Panc1 (cell line): ENCODE measurements at regions not wholly inside any gene's neighbourhood (a gene's known extent, or its start where the extent isn't known, plus 50 kb on each side); places are given as distances from the start of the nearest gene placed in this dataset.

ENCODE experiments used
- ATAC-seq: fragments of 200-7000 bp; cut with Tn5 transposase; 2 replicates; pipeline ENCODE4 v1.9.1; 2020; ENCODE audit warnings: mild to moderate bottlenecking, moderate library complexity
- BruUV-seq: library from RNA; stranded (reverse); fragments of 400-500 nt; replicated peaks from 2 replicates; lab custom pipeline; 2021; lab: Mats Ljungman, UMichigan
- CTCF ChIA-PET: fragments of 300-600 bp; sonication (Branson Sonifier 250); formaldehyde crosslinking; loops from one replicate; lab custom pipeline; 2022; ENCODE audit warnings: antibody characterized with exemption; lab: Charles Lee
- POLR2A ChIA-PET: fragments of 300-600 bp; sonication (Branson Sonifier 250); formaldehyde crosslinking; loops from one replicate; lab custom pipeline; 2022; ENCODE audit warnings: antibody characterized with exemption; lab: Charles Lee
- DNase-seq: peaks from one replicate; pipeline ENCODE4 v3.0.0-alpha.2; 2010; ENCODE audit warnings: low read depth, low spot score
- H3K27ac ChIP-seq: 2 replicates; pipeline ENCODE4 v1.5.1; 2011; ENCODE audit warnings: mild to moderate bottlenecking, low read length, inconsistent platforms
- H3K27me3 ChIP-seq: fragments of 200-500 bp; sonication (Bioruptor generic); 2 replicates; pipeline ENCODE4 v1.6.0; 2014; ENCODE audit warnings: low read length, inconsistent platforms; ENCODE audit not compliant: control insufficient read depth, insufficient read depth
- H3K36me3 ChIP-seq: fragments of 200-500 bp; sonication (Bioruptor generic); 2 replicates; pipeline ENCODE4 v1.5.1; 2014; ENCODE audit warnings: inconsistent platforms, mild to moderate bottlenecking, low read length, moderate library complexity; ENCODE audit not compliant: control insufficient read depth, insufficient read depth
- H3K4me1 ChIP-seq: 2 replicates; pipeline ENCODE4 v1.5.1; 2011; ENCODE audit warnings: inconsistent platforms, mild to moderate bottlenecking, low read length, moderate library complexity; ENCODE audit not compliant: control insufficient read depth, insufficient read depth
- H3K4me3 ChIP-seq, 2 experiments: 2 replicates each; pipeline ENCODE4 v1.5.1; 2011 to 2012; ENCODE audit warnings: low read depth in 2 of 2, low read length in 2 of 2, mild to moderate bottlenecking in 2 of 2, inconsistent platforms in 1 of 2, moderate library complexity in 1 of 2
- H3K9me3 ChIP-seq: fragments of 200-500 bp; sonication (Bioruptor generic); 2 replicates; pipeline ENCODE4 v1.5.1; 2014; ENCODE audit warnings: low read depth, mild to moderate bottlenecking, inconsistent platforms, low read length, moderate library complexity; ENCODE audit not compliant: control insufficient read depth, insufficient read depth
- CTCF ChIP-seq: fragments of 450-650 bp; IDR thresholded peaks from 2 replicates; pipeline ENCODE4 v1.5.1; 2017; ENCODE audit warnings: mild to moderate bottlenecking
- POLR2AphosphoS5 ChIP-seq: IDR thresholded peaks from 2 replicates; pipeline ENCODE4 v1.6.1; 2012; ENCODE audit warnings: mild to moderate bottlenecking, low read depth, low read length, moderate library complexity
- REST ChIP-seq, 2 experiments: IDR thresholded peaks; 2 replicates each; pipeline ENCODE4 v1.6.1; 2011 to 2012; ENCODE audit warnings: low read depth in 2 of 2, control low read depth in 1 of 2, low read length in 1 of 2, mild to moderate bottlenecking in 1 of 2, moderate library complexity in 1 of 2; ENCODE audit not compliant: insufficient read depth in 1 of 2
- SIN3A ChIP-seq: IDR thresholded peaks from 2 replicates; pipeline ENCODE4 v1.6.1; 2012; ENCODE audit warnings: low read depth, mild to moderate bottlenecking, low read length, moderate library complexity, borderline replicate concordance; ENCODE audit not compliant: insufficient read depth
- TCF7L2 ChIP-seq: IDR thresholded peaks from 2 replicates; pipeline ENCODE4 v1.6.1; 2011; ENCODE audit warnings: mild to moderate bottlenecking, low read depth, low read length, inconsistent platforms
- in situ Hi-C: cut with HindIII; loops from 2 replicates; pipeline ENCODE4 v1.10.0; 2016; ENCODE audit warnings: low sequenced_read_pairs, low pct_unique_long_range_greater_than_20kb
- intact Hi-C: fragments of 100-400 bp; cut with micrococcal nuclease; formaldehyde crosslinking; loops from one replicate; pipeline ENCODE4 v1.10.0; 2022; ENCODE audit not compliant: unreplicated experiment

DNA sequence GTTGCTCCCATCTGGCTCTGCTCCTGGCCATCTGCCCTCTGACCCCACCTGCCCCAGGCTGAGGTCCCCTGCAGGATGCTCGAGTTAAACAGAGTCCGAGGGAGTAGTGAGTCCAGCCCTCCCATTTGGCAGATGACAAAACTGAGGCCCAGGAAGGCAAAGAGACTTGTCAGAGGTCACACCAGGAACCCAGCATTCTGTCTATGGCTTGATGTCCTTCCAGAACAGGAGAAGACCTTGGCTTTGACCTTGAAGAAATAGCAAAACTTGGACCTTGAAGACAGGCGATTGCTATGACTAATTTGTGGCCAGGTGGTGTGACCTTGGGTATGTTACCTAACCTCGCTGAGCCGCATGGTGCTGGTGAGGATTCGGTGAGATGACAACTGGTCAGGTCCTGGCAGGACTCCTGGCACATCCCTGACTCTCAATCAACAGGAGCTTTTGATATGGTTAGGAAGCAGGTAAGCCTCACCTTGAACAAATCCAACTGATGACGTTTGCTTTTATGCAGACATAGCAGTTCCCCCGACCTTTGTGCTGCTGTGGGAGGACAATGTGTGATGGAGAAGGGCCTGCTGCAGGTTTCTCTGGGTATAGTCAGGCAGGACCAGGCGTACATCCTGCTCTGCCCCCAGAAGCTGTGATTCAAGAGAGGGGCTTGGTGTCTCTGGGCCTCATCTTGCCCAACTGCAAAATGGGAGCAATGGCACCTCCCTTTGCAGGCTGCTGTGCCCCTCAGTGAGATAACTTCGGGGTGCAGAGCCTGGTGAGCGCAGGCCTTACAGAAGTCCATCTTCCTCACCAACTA lies 198.7 kb downstream of the C9orf50 start:
- CTCF ChIA-PET: interaction anchor here (0.5 to 0.6 kb wide), 2 partner anchors 45 to 122 kb away, joined by 4 to 6 read pairs; no protein-coding TSS in a partner anchor
- no peak for TF ChIP-seq TCF7L2
- no peak for DNase-seq
- no peaks in the 10 kb centered on the region for H3K27me3 ChIP-seq
- H3K9me3 ChIP-seq: no peaks in the 10 kb centered on the region
- ATAC-seq: no peak
- H3K27ac ChIP-seq: peak overlapping the region; percentile 59; the same call in 1 of the 2 replicates
- intact Hi-C loops (no loop called here), in situ Hi-C loops (no loop called here)
- H3K36me3 ChIP-seq: no peaks in the 10 kb centered on the region
- POLR2A ChIA-PET: no interaction called here
- BruUV-seq: no TSS peak
- no peak overlapping the region for H3K4me3 ChIP-seq
- peaks cover 12% of the 10 kb centered on the region for H3K4me1 ChIP-seq

DNA sequence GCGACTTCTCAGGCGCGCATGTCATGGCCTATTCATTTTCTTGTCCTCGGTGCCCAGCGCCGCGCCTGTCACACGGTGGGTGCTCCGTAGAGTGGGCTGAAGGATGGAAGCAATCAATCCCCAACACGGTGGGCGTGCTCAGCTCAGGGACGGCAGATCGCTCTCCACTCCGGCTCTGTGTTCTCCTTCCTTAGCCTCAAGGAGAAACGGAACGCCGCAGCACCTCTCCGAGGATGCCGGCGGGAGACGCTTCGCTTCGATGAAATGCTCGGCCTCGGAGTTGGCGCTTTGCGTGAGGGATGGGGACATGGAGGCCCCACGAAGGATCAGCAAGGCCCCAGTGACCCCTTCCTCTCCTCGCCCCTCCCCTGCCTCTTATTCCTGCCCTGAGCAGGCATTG lies 199.5 kb downstream of the C9orf50 start:
- no TSS peak for BruUV-seq
- ChIA-PET CTCF (no interaction called here), POLR2A (no interaction called here)
- H3K9me3 ChIP-seq: no peaks in the 10 kb centered on the region
- intact Hi-C loops (no loop called here), in situ Hi-C loops (no loop called here)
- peaks cover 19% of the 10 kb centered on the region for H3K4me1 ChIP-seq
- no peak for DNase-seq
- ATAC-seq: no peak
- H3K36me3 ChIP-seq: no peaks in the 10 kb centered on the region
- H3K4me3 ChIP-seq: no peak overlapping the region
- peak overlapping the region; percentile 63 for H3K27ac ChIP-seq
- H3K27me3 ChIP-seq: no peaks in the 10 kb centered on the region
- TF ChIP-seq SIN3A (no peak), CTCF (no peak)

- Histone ChIP-seq H3K4me3 (no peak overlapping the region), H3K27me3 (no peaks in the 10 kb centered on the region), H3K9me3 (no peaks in the 10 kb centered on the region), H3K27ac (peak overlapping the region; percentile 48; the same call in 1 of the 2 replicates), H3K36me3 (no peaks in the 10 kb centered on the region), H3K4me1 (peaks cover 19% of the 10 kb centered on the region)
- CTCF ChIA-PET: no interaction called here
- ATAC-seq: no peak
- DNase-seq: no peak
- POLR2A ChIA-PET: no interaction called here
- in situ Hi-C loops (no loop called here), intact Hi-C loops (no loop called here)
- TF ChIP-seq REST (IDR thresholded peaks at IDR 0.05; ENCODE audit: insufficient read depth in 1 of 2, low read depth in 2 of 2, low read length in 1 of 2): no peak
- no peak for TF ChIP-seq TCF7L2
- no peak for TF ChIP-seq POLR2AphosphoS5
- no peak for TF ChIP-seq SIN3A
- TF ChIP-seq CTCF: no peak
- no TSS peak for BruUV-seq
These were observed 200.2 kb downstream of the C9orf50 start for GRCh38 chr9:129420721-129421120.
